ENCODE measurements at regions not wholly inside any gene's neighbourhood (a gene's known extent, or its start where the extent isn't known, plus 50 kb on each side); places are given as distances from the start of the nearest gene placed in this dataset.
A peak's percentile ranks its signal among the peaks of the same experiment; 100 is the strongest.

DNA sequence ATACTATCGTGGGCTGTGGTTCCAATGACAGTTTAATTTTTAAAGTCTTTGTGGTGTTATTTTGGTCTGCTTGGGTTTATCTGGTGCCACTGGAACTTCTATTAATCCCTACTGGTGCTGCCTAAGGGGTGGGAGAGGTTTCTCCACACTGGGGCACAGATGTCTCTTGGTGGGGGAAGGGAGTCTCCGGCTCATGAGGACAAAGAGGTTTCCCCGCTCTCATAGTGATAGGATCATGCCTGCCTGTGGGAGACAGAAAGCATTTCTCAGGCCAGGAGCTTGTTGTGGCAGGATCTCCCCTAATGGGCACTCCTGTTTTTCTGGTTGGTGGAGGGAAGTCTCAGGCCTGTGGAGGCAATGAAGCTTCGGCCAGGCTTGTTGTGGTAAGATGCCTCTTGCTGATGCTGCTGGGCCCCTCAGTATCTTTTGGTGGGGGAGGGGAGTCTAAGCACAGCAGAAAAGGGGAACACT, 84.3 kb upstream of the THRB start:
- intact Hi-C loops (cut with DNase I): no loop called here
- Histone ChIP-seq H3K9me3 (no peaks in the 10 kb centered on the region), H3K27me3 (no peaks in the 10 kb centered on the region), H3K36me3 (no peaks in the 10 kb centered on the region), H3K27ac (replicated peaks in 1 of 4) (peak overlapping the region in 2 of 4 donors; percentile 24 to 36), H3K4me1 (peaks cover 0 to 11% (median 9%) of the 10 kb centered on the region in 4 donors), H3K4me3 (no peak overlapping the region)
- WGBS: 64% methylated on average over 4 of the region's 4 CpGs
- no peak for DNase-seq (ENCODE audit: extremely low spot score)
- no peak for TF ChIP-seq POLR2A (IDR thresholded peaks at IDR 0.05; ENCODE audit: low read depth)
- no peak for TF ChIP-seq POLR2AphosphoS5 (IDR thresholded peaks at IDR 0.05)
- TF ChIP-seq, protein P1, sequence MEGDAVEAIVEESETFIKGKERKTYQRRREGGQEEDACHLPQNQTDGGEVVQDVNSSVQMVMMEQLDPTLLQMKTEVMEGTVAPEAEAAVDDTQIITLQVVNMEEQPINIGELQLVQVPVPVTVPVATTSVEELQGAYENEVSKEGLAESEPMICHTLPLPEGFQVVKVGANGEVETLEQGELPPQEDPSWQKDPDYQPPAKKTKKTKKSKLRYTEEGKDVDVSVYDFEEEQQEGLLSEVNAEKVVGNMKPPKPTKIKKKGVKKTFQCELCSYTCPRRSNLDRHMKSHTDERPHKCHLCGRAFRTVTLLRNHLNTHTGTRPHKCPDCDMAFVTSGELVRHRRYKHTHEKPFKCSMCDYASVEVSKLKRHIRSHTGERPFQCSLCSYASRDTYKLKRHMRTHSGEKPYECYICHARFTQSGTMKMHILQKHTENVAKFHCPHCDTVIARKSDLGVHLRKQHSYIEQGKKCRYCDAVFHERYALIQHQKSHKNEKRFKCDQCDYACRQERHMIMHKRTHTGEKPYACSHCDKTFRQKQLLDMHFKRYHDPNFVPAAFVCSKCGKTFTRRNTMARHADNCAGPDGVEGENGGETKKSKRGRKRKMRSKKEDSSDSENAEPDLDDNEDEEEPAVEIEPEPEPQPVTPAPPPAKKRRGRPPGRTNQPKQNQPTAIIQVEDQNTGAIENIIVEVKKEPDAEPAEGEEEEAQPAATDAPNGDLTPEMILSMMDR (IDR thresholded peaks at IDR 0.05): no peak
- TF ChIP-seq EP300 (IDR thresholded peaks at IDR 0.05): no peak

DNA sequence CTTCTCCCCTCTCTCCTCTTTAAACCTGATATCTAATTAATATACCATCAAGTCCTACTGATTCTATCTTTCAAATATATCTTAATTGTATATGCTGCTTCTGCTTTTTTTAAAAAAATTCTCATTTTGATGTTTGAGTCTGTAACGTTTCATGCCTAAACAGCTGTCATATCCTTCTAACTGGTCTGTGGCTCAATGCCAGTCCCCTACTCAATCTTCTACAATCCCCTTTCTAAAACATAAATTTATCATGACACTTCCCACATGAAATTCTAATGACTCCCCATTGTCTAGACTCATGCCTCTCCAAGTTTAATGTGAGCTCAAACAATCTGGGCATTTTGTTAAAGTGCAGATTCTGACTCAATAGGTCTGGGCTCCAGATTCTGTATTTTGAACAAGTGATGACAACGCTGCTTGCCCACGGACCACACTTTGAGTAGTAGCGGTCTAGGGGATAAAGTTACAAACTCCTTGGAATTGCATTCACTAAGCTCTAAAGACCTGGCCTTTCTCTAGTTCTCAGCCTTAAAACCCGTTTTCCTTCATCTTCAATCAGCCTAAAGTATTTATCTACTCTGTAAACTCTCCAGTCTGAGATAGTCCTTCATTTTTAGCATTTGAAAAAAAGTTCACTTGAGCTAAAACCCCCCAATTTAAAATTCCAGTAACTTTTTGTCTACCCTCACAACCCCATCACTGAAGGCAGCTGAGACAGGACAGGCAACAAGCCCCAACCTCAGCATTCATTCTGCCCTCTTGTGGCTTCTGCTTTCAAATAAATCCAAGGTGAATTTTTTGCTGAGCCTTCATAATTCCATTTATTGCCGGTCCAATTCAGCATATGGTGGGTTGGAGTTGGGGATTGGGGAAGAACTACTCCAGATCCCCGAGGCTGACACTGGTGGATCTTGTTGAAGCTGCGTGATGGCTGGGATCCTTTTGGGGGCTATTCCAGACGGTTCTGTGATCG, 88.1 kb upstream of the THRB start:
- H3K27ac ChIP-seq (replicated peaks in 1 of 4): no peak overlapping the region
- intact Hi-C loops (cut with DNase I): no loop called here
- DNase-seq (ENCODE audit: extremely low spot score): no peak
- TF ChIP-seq POLR2A (IDR thresholded peaks at IDR 0.05; ENCODE audit: low read depth): no peak
- TF ChIP-seq, protein P1 (IDR thresholded peaks at IDR 0.05): peak in 1 of 3 experiments; percentile 23
- no peaks in the 10 kb centered on the region for H3K36me3 ChIP-seq
- H3K4me3 ChIP-seq: no peak overlapping the region
- no peaks in the 10 kb centered on the region for H3K27me3 ChIP-seq
- 80% methylated on average over 10 of the region's 10 CpGs for WGBS
- no peaks in the 10 kb centered on the region for H3K9me3 ChIP-seq
- H3K4me1 ChIP-seq: peaks cover 0 to 21% (median 13%) of the 10 kb centered on the region in 4 donors

DNA sequence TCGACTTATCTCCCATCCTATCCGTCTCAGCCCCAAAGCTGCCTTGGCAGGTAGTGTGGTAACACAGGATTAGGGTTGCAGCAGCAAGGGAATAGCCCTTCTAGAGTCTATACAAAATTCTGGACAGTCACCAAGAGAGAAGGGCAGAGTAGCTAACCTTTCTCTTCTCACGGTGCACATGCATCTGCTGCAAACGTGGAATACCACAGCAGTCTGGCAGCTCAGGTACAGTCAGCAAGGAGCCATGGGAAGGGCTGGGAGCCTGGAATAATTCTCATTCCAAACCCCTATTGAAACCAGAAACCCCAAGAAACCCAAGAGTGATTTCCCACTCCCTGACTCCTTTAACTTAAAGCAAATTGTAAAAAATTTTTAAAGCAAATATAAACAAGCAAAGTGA, 92.3 kb upstream of the THRB start:
- Histone ChIP-seq H3K4me3 (no peak overlapping the region), H3K27me3 (no peaks in the 10 kb centered on the region), H3K36me3 (no peaks in the 10 kb centered on the region), H3K9me3 (no peaks in the 10 kb centered on the region), H3K4me1 (peaks cover 15 to 40% (median 28%) of the 10 kb centered on the region in 4 donors), H3K27ac (replicated peaks in 1 of 4) (no peak overlapping the region)
- TF ChIP-seq POLR2AphosphoS5 (IDR thresholded peaks at IDR 0.05) (no peak), EP300 (IDR thresholded peaks at IDR 0.05) (no peak), POLR2A (IDR thresholded peaks at IDR 0.05; ENCODE audit: low read depth) (no peak)
- TF ChIP-seq, protein P1 (IDR thresholded peaks at IDR 0.05): no peak
- 73% methylated on average over 4 of the region's 4 CpGs for WGBS
- intact Hi-C loops (cut with DNase I): no loop called here
- DNase-seq (ENCODE audit: extremely low spot score): no peak

DNA sequence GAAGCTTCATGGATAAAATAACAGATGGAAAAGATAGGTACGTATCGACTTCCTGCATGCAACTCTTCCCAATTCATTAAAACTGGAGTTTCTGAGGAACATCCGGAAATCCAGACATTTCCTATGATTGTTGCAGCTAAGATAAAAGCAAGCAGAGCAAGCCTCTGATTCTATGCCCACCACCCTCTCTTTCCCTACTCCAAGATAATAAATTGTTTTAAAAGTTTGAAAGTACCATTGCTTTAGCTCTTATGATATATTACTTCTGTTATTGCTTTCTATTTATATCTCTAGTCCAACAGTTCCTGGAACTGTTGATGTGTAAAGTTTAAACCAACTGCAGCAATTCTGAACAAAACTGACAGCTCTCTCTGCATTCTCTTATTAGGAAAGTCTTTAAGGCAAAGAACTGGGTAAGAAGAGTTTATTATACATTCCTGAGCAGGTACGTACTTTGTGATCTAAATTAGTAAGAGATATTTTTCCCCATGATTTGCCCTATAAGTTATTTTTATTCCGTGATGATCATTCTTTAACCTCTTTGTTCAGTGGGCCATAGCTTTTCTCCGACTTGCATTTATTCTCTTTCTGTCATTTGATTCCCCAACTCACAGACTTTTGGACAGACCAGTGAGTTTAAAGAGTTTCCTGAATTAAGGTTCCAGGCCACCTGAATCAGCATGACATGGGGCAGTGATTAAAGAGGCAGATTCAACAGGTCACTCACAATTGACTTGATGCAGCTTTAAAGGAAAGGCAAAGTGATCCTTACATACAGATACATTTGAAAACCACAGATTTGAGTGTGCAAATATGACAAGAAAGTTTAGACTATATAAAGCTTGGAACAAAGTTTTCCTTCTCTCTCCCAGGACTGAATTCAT, 94.2 kb upstream of the THRB start:
- DNase-seq (ENCODE audit: extremely low spot score): no peak
- H3K27ac ChIP-seq (replicated peaks in 1 of 4): peak overlapping the region; percentile 32 to 67 (median 42)
- H3K4me3 ChIP-seq: no peak overlapping the region
- intact Hi-C loops (cut with DNase I): no loop called here
- no peaks in the 10 kb centered on the region for H3K36me3 ChIP-seq
- H3K27me3 ChIP-seq: no peaks in the 10 kb centered on the region
- H3K9me3 ChIP-seq: no peaks in the 10 kb centered on the region
- WGBS: 31% methylated on average over 6 of the region's 6 CpGs
- H3K4me1 ChIP-seq: peaks cover 15 to 51% (median 30%) of the 10 kb centered on the region in 4 donors
- TF ChIP-seq EP300 (IDR thresholded peaks at IDR 0.05): no peak
- TF ChIP-seq POLR2A (IDR thresholded peaks at IDR 0.05; ENCODE audit: low read depth): no peak
- no peak for TF ChIP-seq POLR2AphosphoS5 (IDR thresholded peaks at IDR 0.05)
- TF ChIP-seq, protein P1 (IDR thresholded peaks at IDR 0.05): no peak

Measured in esophagus muscularis mucosa (tissue), 4 donors.